Mesothelial cell of epicardium (in vitro differentiated cells): ENCODE measurements at regions not wholly inside any gene's neighbourhood (a gene's known extent, or its start where the extent isn't known, plus 50 kb on each side); places are given as distances from the start of the nearest gene placed in this dataset.

Experiments
- DNase-seq, 2 experiments: peaks; one replicate each; pipeline ENCODE4 v3.0.0; 2021; ENCODE audit warnings: low spot score in 2 of 2; ENCODE audit not compliant: unreplicated experiment in 2 of 2
- H3K27ac Mint-ChIP-seq: 2 replicates; pipeline ENCODE4 v1.8.0; 2021; ENCODE audit warnings: mixed read lengths
- H3K27me3 Mint-ChIP-seq: 2 replicates; pipeline ENCODE4 v1.8.0; 2021; ENCODE audit warnings: low read depth, mixed read lengths
- H3K36me3 Mint-ChIP-seq: 2 replicates; pipeline ENCODE4 v1.8.0; 2021; ENCODE audit warnings: mixed read lengths
- H3K4me1 Mint-ChIP-seq: 2 replicates; pipeline ENCODE4 v1.8.0; 2021; ENCODE audit warnings: mixed read lengths
- H3K4me3 Mint-ChIP-seq: 2 replicates; pipeline ENCODE4 v1.8.0; 2021; ENCODE audit warnings: mild to moderate bottlenecking, moderate library complexity, mixed read lengths
- H3K9me3 Mint-ChIP-seq: 2 replicates; pipeline ENCODE4 v1.8.0; 2021; ENCODE audit warnings: mixed read lengths
- CTCF ChIP-seq: fragments of 200-600 bp; sonication (generic); IDR thresholded peaks from one replicate; pipeline ENCODE4 v1.5.0; 2021; ENCODE audit warnings: antibody characterized with exemption; ENCODE audit not compliant: unreplicated experiment

- Mint-ChIP-seq H3K4me3 (no peak overlapping the region), H3K27ac (no peak overlapping the region), H3K36me3 (no peaks in the 10 kb centered on the region), H3K27me3 (no peaks in the 10 kb centered on the region), H3K9me3 (peaks cover 4% of the 10 kb centered on the region), H3K4me1 (peaks cover 38% of the 10 kb centered on the region)
- no peak for TF ChIP-seq CTCF
- no peak for DNase-seq
These were observed 238.4 kb upstream of the JUN start for GRCh38 chr1:59022199-59022598.

GRCh38 chr1:59022799-59023198, 239.0 kb upstream of the JUN start:
- TF ChIP-seq CTCF, result no peak
- H3K4me1 Mint-ChIP-seq, result peaks cover 34% of the 10 kb centered on the region
- no peaks in the 10 kb centered on the region for H3K36me3 Mint-ChIP-seq
- H3K4me3 Mint-ChIP-seq, result no peak overlapping the region
- no peak overlapping the region for H3K27ac Mint-ChIP-seq
- H3K27me3 Mint-ChIP-seq, result no peaks in the 10 kb centered on the region
- H3K9me3 Mint-ChIP-seq, result peaks cover 4% of the 10 kb centered on the region
- DNase-seq, result no peak

- no peaks in the 10 kb centered on the region for H3K9me3 Mint-ChIP-seq
These were observed 241.4 kb upstream of the JUN start for GRCh38 chr1:59025201-59025600.

GRCh38 chr1:59025898-59026426, 242.1 kb upstream of the JUN start:
- TF ChIP-seq CTCF, result no peak
- no peaks in the 10 kb centered on the region for H3K27me3 Mint-ChIP-seq
- no peaks in the 10 kb centered on the region for H3K36me3 Mint-ChIP-seq
- H3K9me3 Mint-ChIP-seq, result no peaks in the 10 kb centered on the region
- no peak overlapping the region for H3K4me3 Mint-ChIP-seq
- no peak for DNase-seq
- H3K27ac Mint-ChIP-seq, result no peak overlapping the region
- H3K4me1 Mint-ChIP-seq, result peaks cover 23% of the 10 kb centered on the region

More at GRCh38 chr1:59025201-59025600, 241.4 kb upstream of the JUN start:
- Mint-ChIP-seq H3K27me3 (no peaks in the 10 kb centered on the region), H3K27ac (no peak overlapping the region), H3K4me1 (peaks cover 26% of the 10 kb centered on the region), H3K4me3 (no peak overlapping the region), H3K36me3 (no peaks in the 10 kb centered on the region)
- TF ChIP-seq CTCF, result no peak
- no peak for DNase-seq

GRCh38 chr1:59026472-59026948, 242.7 kb upstream of the JUN start:
- Mint-ChIP-seq H3K9me3 (no peaks in the 10 kb centered on the region), H3K36me3 (no peaks in the 10 kb centered on the region), H3K4me1 (peaks cover 23% of the 10 kb centered on the region), H3K27me3 (no peaks in the 10 kb centered on the region), H3K27ac (no peak overlapping the region), H3K4me3 (no peak overlapping the region)
- TF ChIP-seq CTCF, result no peak
- no peak for DNase-seq

- DNase-seq, result no peak
- Mint-ChIP-seq H3K4me3 (no peak overlapping the region), H3K27me3 (no peaks in the 10 kb centered on the region), H3K27ac (no peak overlapping the region), H3K36me3 (no peaks in the 10 kb centered on the region), H3K9me3 (no peaks in the 10 kb centered on the region), H3K4me1 (peaks cover 23% of the 10 kb centered on the region)
- no peak for TF ChIP-seq CTCF
These were observed 243.3 kb upstream of the JUN start for GRCh38 chr1:59027177-59027576.
